IPS-18a (cell line): ENCODE measurements at regions not wholly inside any gene's neighbourhood (a gene's known extent, or its start where the extent isn't known, plus 50 kb on each side); places are given as distances from the start of the nearest gene placed in this dataset.

Experiments used
- H3K27ac ChIP-seq: one replicate; pipeline ENCODE4 v1.5.1; 2013; ENCODE audit warnings: low read length
- H3K27me3 ChIP-seq: one replicate; pipeline ENCODE4 v1.6.1; 2013; ENCODE audit warnings: mild to moderate bottlenecking, low read length; ENCODE audit not compliant: control insufficient read depth, insufficient read depth
- H3K36me3 ChIP-seq: one replicate; pipeline ENCODE4 v1.6.1; 2013; ENCODE audit warnings: low read depth, low read length; ENCODE audit not compliant: control insufficient read depth
- H3K4me1 ChIP-seq: one replicate; pipeline ENCODE4 v1.6.1; 2013; ENCODE audit warnings: low read depth, low read length; ENCODE audit not compliant: control insufficient read depth
- H3K4me3 ChIP-seq: one replicate; pipeline ENCODE4 v1.5.1; 2013; ENCODE audit warnings: low read length
- H3K9ac ChIP-seq: one replicate; pipeline ENCODE4 v1.6.1; 2013; ENCODE audit warnings: mild to moderate bottlenecking, low read length, moderate library complexity
- H3K9me3 ChIP-seq: one replicate; pipeline ENCODE4 v1.6.1; 2013; ENCODE audit warnings: low read depth, low read length; ENCODE audit not compliant: control insufficient read depth

DNA sequence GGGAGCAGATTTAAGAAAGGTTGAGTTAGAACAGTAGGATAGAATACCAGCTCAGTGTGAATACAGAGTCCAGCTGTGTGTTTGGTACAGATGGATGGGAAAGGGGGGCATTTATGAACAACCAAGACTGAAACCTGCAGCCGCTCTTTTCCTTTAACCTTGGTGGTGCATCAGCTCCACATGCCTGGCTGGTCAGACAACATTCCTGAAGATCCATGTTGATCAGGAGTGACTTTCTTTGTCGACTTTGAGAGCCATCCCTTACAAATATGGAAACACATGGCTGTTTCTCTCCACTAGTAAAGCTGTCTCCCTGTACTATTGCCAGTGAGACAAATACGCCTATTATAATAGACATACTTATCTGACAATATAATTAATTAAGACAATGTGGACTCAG, 476.5 kb upstream of the IGFBP3 start:
- no peaks in the 10 kb centered on the region for H3K36me3 ChIP-seq
- no peaks in the 10 kb centered on the region for H3K27me3 ChIP-seq

DNA sequence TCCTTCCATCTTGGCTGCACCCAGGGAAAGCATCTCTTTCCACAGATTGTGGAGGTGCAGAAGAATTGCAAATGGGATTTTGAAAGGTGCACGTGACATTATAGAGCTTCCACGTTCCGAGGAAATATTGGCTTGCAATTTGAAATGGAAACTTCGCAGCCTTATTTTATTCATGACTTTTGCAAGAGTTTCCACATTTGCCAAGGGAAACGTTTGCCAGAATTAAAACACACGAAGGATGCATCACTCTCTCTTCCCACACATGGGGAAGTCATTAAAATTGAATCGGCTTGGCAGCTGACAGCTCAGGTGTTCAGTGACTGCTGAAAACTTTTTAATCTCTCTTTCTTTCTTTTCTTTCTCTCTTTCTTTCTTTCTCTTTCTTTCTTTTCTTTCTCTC, 475.4 kb upstream of the IGFBP3 start:
- H3K9ac ChIP-seq = no peak overlapping the region
- H3K4me1 ChIP-seq = no peaks in the 10 kb centered on the region
- H3K9me3 ChIP-seq = peaks cover 3% of the 10 kb centered on the region
- no peaks in the 10 kb centered on the region for H3K27me3 ChIP-seq
- no peaks in the 10 kb centered on the region for H3K36me3 ChIP-seq
- H3K4me3 ChIP-seq = no peak overlapping the region
- H3K27ac ChIP-seq = no peak overlapping the region

More for the DNA sequence above, 476.5 kb upstream of the IGFBP3 start:
- no peaks in the 10 kb centered on the region for H3K4me1 ChIP-seq
- peaks cover 8% of the 10 kb centered on the region for H3K9me3 ChIP-seq
- H3K9ac ChIP-seq = no peak overlapping the region
- H3K27ac ChIP-seq = no peak overlapping the region
- H3K4me3 ChIP-seq = no peak overlapping the region

DNA sequence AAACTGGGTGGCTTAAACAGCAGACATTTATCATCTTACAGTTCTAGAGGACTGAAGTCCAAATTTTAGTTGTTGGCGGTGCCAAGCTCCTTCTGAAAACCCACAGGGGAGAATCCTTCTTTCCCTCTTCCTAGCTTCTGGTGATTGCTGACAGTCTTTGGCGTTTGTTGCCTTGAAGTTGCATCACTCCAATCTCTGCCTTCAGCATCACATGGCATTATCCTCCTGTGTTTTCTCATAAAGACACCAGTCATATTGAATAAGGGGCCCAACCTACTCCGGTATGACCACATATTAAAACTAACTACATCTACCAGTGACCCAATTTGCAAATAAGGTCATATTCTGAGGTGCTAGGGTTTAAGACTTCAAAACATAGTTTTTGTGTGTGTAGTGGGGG, 472.1 kb upstream of the IGFBP3 start:
- H3K4me1 ChIP-seq = no peaks in the 10 kb centered on the region
- H3K9ac ChIP-seq = no peak overlapping the region
- no peak overlapping the region for H3K4me3 ChIP-seq
- H3K9me3 ChIP-seq = no peaks in the 10 kb centered on the region
- no peak overlapping the region for H3K27ac ChIP-seq
- H3K36me3 ChIP-seq = no peaks in the 10 kb centered on the region
- no peaks in the 10 kb centered on the region for H3K27me3 ChIP-seq

DNA sequence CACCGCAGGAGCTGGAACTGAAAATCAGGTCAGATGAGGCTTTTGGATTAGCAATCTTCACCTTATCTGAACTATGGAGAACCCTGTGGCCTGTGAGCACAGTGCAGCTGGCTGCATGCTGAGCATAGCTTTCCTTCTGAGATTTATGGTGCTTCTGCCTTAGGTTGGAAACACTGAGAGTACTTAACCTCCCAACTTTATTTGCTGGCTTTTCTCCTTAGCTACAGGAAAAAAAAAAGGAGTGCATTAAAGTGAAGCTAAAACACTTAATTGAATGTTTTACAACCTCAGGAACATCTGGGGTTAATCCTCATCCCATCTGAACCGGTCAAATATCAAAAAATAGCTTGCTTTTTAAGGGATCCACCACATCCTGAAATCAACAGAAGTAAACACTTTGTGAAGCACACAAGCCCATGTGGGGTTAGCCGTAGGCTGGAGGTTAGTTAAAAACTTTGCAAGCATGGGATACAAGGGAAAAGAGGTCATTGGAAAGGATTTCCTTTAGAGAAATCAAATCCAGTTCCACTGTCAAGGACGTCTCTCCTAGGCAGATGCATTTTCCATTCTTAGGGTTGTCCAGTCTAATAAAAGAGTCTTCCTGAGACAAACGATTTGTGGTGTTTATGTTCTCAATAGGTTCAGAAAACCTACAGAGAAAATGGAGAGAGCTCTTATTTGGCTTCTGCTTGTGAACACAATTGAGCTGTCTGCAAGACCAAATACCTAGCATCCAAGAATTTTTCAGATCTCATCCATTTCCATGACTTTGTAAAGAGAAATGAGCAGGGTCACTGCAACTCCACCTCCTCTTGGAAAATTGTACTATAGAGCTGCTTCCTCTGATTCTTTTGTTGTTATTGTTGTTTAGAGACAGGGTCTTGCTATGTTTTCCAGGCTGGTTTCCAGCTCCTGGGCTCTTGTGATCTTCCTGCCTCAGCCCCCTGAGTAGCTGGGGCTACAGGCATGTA, 470.4 kb upstream of the IGFBP3 start:
- Histone ChIP-seq H3K27me3 (no peaks in the 10 kb centered on the region), H3K4me1 (no peaks in the 10 kb centered on the region), H3K9me3 (no peaks in the 10 kb centered on the region), H3K4me3 (no peak overlapping the region), H3K9ac (no peak overlapping the region), H3K36me3 (no peaks in the 10 kb centered on the region), H3K27ac (no peak overlapping the region)

DNA sequence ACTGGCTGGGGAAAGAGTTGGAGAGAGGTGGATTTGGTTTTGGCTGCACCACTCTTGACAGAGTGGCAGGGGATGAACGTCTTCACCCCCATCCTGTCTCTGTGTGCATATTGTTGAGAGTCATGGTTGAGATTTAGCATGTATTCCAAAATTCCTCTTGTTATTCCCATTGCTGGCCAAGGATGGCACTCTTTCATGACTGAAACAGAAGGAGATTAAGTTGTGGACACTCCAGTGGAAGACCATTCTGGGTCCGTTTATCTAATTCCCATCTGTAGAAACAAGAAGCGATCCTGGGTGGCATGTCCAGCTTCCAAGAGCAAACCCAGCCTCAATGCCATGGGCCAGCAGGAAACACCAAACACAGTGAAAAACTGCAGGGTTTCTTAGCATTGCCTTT, 469.0 kb upstream of the IGFBP3 start:
- H3K27me3 ChIP-seq = no peaks in the 10 kb centered on the region
- no peaks in the 10 kb centered on the region for H3K4me1 ChIP-seq

DNA sequence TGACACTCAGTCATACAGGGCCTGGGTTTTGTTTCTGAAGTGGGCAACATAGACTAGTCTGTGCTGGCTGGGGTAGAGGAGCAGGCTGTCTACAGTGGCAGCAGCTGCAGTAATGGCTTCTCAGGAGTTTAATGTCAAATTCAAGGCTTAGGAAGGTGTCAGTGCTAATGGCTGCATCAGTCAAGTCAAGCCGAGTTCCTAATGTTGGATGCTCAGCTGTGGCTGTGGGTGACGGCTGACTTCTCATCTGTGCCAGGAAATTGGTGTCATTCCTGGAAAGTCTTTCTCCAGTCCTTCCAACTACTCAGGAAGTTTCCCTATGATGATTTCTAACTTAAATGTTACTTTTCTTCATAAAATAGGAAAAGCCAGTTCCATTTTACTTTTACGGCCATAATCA, 468.1 kb upstream of the IGFBP3 start:
- Histone ChIP-seq H3K9ac (no peak overlapping the region), H3K4me3 (no peak overlapping the region), H3K4me1 (no peaks in the 10 kb centered on the region), H3K9me3 (no peaks in the 10 kb centered on the region), H3K27ac (no peak overlapping the region), H3K36me3 (no peaks in the 10 kb centered on the region), H3K27me3 (no peaks in the 10 kb centered on the region)

More for the DNA sequence above, 469.0 kb upstream of the IGFBP3 start:
- no peak overlapping the region for H3K27ac ChIP-seq
- no peak overlapping the region for H3K9ac ChIP-seq
- H3K36me3 ChIP-seq = no peaks in the 10 kb centered on the region
- no peak overlapping the region for H3K4me3 ChIP-seq
- no peaks in the 10 kb centered on the region for H3K9me3 ChIP-seq

DNA sequence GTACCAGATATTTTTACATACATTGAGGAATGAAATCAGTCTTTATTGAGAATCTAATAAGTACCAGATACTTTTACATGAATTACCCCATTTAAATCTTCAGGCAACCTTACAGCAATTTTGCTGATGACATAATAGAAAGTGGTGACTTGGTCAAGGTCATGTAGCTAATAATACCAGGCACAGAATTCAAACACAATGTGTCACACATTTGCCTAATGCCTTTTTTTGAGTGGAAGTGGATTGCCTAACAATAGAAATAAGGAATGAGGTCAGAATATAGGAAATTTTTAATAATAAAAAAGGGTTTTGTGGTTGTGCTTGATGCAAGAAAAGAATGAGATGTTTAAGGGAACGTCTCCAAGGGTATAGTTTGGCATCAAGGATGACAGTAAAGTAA, 466.6 kb upstream of the IGFBP3 start:
- H3K4me3 ChIP-seq = no peak overlapping the region
- no peaks in the 10 kb centered on the region for H3K36me3 ChIP-seq
- H3K27ac ChIP-seq = no peak overlapping the region
- H3K9ac ChIP-seq = no peak overlapping the region
- no peaks in the 10 kb centered on the region for H3K27me3 ChIP-seq
- no peaks in the 10 kb centered on the region for H3K9me3 ChIP-seq
- no peaks in the 10 kb centered on the region for H3K4me1 ChIP-seq

DNA sequence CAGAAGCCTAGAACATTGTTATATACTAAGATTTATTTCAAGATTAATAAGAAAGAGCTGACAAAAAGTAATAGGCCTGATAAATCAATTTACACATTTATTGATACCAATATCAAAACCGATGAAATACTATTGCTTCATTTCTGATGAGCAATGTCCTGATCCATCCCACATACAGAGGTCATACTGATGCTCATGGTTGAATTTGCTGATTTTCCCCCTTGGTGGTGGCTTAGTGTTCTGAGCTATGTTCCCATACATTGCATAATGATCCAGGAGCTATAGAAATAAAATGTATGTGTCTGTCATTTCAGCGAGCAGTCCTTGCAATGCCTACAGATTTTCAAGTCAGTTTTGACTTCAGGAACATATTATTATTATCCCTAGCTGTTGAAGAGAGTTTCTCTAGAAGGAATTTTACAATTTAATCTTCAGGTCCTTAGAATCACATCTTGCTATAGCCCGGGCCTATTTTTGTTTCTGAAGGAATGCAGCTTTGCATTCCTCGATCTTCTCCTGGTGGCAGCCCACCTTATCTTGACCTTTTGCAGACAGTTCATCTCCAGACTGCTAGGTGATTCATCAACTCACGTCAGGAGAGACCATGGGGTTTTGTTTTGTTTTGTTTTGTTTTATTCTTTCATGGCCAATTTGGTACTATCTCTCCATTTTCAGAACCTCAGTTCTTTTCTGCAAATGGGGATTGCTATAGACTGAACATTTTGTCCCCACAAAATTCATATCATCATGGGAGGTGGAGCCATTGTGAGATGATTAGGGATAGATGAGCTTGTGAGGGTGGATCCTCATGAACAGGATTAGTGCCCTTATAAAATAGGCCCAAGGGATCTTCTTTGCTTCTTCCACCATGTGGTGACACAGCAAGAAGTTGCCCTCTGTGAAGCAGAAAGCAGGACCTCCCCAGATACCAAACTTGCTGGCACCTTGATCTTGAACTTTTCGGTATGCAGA, 465.6 kb upstream of the IGFBP3 start:
- H3K9ac ChIP-seq = no peak overlapping the region
- no peaks in the 10 kb centered on the region for H3K36me3 ChIP-seq
- no peaks in the 10 kb centered on the region for H3K9me3 ChIP-seq
- no peak overlapping the region for H3K27ac ChIP-seq
- H3K4me3 ChIP-seq = no peak overlapping the region
- H3K27me3 ChIP-seq = no peaks in the 10 kb centered on the region
- no peaks in the 10 kb centered on the region for H3K4me1 ChIP-seq

DNA sequence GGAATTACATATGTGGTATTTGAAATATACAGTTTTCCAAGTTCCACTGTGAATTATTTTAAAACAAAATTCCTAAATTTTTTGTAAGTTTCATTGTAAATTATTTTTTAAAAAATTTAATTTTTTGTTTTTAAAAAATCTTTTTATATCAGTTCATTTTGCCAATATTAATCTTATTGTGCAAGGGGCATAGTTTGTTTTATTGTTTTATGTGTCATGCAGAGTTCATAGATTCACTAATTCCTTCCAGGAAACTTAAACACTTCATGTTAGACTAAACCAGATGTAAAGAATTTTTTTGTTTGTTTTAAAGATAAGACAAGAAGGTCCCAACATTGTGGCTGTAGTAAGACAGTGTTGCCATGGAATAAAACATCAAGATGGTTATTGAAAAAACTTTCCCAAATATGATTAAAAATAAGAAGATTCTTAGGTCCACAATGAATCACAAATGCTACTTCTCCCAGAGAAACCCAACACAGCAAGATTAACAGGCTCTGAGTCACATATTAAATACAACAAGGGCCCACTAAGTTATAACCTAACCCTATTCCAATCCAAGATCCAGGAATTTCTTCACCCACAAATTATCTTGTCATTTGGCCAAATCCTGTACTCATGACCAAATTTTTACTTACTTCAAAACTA, 464.7 kb upstream of the IGFBP3 start:
- Histone ChIP-seq H3K4me3 (no peak overlapping the region), H3K9ac (no peak overlapping the region), H3K27me3 (no peaks in the 10 kb centered on the region), H3K4me1 (no peaks in the 10 kb centered on the region), H3K36me3 (no peaks in the 10 kb centered on the region), H3K9me3 (no peaks in the 10 kb centered on the region), H3K27ac (no peak overlapping the region)

DNA sequence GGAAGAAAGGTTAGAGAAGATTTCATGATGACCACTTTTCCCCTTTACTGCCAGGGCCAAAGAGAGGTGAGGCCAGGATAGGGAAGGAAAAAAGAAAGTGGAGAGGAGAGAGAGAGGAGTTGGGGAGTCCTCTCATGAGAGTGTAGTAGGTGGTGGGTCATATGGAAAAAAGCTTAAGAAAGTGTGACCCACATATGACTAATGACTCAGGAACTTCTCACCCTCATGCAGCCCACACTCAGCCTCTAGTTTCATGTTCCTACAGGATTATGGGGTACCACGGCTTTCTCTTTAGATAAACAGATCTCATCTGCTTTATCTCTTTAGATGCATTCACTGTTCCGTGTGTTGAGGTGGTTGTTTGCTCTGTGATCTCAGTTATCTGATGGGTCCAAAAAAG, 462.5 kb upstream of the IGFBP3 start:
- no peak overlapping the region for H3K27ac ChIP-seq
- H3K9me3 ChIP-seq = no peaks in the 10 kb centered on the region
- H3K27me3 ChIP-seq = no peaks in the 10 kb centered on the region
- H3K4me3 ChIP-seq = no peak overlapping the region
- no peak overlapping the region for H3K9ac ChIP-seq
- H3K36me3 ChIP-seq = no peaks in the 10 kb centered on the region
- no peaks in the 10 kb centered on the region for H3K4me1 ChIP-seq
